Fibroblast of pulmonary artery (primary cell): ENCODE measurements at regions not wholly inside any gene's neighbourhood (a gene's known extent, or its start where the extent isn't known, plus 50 kb on each side); places are given as distances from the start of the nearest gene placed in this dataset.

Source experiments
- DNase-seq: peaks from one replicate; pipeline ENCODE4 v3.0.0-alpha.2; 2010; ENCODE audit warnings: low read depth
- H3K4me3 ChIP-seq: replicated peaks from 2 replicates; pipeline ENCODE4 v1.5.1; 2011; ENCODE audit warnings: low read depth, mild to moderate bottlenecking, control low read depth, low read length, moderate library complexity
- TF ChIP-seq, protein P1 (sequence below): IDR thresholded peaks from 2 replicates; pipeline ENCODE4 v1.5.1; 2011; ENCODE audit warnings: mild to moderate bottlenecking, control low read depth, low read length, inconsistent platforms; ENCODE audit errors: missing control alignments

DNA sequence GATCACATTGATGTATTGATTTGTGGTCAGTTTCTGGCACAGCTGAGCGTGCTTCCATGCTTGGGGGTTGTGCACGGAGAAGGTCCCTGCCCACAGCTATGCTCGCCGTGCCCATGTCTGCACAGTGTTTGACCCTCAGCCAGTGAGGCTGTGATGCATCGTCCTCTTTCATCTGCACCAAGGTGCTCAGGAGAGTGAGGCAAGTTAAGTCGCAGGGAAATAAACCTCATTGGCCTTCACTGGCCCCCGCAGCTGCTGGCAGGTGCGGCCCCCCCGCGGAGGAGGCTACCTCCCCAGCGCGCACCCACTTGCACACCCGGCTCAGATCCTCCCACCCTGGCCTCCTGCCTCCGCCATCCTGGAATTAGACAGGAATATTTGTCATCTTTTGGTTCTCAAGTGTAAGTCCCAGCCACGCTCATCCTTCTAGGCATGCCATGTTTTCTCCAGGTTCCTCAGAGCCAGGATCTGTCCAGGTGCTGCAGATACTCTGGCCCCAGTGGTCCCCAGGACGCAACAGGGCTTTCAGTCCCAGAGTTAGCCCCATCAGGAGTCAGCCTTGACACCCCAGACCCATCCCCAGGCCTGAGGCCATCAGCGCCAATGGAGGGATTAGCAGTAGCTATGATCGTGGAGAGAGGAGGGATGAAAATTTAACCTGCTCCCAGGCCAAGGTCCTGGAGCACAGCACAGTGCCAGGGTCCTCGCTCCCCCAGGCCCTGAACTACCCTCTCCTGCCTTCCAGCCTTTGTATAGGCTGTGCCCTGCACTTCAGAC lies 93.7 kb downstream of the OAT start:
- TF ChIP-seq, protein P1, sequence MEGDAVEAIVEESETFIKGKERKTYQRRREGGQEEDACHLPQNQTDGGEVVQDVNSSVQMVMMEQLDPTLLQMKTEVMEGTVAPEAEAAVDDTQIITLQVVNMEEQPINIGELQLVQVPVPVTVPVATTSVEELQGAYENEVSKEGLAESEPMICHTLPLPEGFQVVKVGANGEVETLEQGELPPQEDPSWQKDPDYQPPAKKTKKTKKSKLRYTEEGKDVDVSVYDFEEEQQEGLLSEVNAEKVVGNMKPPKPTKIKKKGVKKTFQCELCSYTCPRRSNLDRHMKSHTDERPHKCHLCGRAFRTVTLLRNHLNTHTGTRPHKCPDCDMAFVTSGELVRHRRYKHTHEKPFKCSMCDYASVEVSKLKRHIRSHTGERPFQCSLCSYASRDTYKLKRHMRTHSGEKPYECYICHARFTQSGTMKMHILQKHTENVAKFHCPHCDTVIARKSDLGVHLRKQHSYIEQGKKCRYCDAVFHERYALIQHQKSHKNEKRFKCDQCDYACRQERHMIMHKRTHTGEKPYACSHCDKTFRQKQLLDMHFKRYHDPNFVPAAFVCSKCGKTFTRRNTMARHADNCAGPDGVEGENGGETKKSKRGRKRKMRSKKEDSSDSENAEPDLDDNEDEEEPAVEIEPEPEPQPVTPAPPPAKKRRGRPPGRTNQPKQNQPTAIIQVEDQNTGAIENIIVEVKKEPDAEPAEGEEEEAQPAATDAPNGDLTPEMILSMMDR, result no peak
- H3K4me3 ChIP-seq, result no peak overlapping the region
- DNase-seq, result no peak

DNA sequence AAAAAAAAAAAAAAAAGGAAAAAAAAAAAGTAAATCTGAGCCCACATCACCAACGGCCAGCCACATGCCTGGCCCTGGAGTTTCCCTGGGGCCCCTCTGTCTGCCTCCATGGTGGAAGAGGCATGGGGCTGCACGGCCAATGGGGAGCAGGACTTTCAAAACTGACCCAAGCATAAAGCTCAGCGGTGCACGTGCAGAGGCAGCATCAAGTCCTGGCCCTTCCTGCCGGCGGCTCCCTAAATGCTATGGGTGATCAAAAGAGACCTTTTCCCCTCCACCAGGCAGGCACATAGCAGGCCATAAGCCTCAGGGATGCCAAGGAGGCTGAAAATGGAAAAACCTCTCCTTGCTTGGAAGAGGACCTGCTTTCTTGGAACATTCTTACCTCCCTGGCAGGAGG lies 94.3 kb downstream of the OAT start:
- H3K4me3 ChIP-seq, result no peak overlapping the region
- TF ChIP-seq, protein P1, result no peak
- no peak for DNase-seq

DNA sequence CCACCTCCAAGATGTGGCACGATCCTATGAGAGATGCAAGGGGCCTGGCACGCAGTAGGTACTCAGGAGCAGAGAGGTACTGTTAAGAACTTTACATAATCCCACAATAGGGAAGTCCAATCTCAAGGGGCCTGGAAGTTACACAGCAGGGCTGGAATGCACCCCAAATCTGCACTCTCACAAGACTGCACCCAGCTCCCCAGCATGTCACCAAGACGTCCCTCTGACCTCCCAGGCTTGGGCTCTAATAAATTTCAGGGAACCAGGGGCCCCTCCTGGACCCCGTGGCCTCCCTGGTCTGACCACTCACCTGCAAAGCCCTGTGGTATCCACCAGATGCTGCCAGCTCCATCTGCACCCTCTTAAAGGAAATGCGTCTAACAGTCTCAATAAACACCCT lies 94.9 kb downstream of the OAT start:
- H3K4me3 ChIP-seq, result no peak overlapping the region
- DNase-seq, result no peak
- TF ChIP-seq, protein P1, result no peak

DNA sequence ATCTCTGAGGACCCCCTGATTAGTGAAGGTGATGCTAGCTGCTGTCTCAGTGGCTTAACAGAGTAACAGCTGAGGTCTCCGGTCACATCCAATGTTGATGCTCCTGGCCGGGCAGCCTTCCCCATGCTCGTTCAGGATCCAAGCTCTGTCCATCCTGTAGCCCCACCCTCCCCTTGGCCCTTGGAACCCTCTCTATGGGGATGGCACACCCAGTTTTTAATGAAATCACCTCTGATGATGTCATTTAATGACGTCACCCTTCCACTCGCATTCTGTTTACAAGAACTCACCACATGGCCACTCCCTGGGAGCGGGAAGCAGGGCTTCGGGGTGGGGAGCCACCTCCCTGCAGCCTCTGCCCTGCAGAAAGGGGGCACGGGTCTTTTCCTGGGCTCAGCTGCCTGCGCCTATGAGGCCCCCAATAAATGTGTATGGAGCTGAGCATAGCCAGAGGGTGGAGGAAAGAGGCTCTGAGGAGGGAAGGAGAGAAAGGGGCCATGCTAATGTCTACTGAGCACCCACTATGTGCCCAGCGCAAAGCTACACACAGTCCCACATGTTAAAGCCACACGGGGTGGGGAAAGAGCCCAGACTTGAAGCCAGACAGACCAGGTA lies 95.5 kb downstream of the OAT start:
- TF ChIP-seq, protein P1, result no peak
- no peak overlapping the region for H3K4me3 ChIP-seq
- no peak for DNase-seq

DNA sequence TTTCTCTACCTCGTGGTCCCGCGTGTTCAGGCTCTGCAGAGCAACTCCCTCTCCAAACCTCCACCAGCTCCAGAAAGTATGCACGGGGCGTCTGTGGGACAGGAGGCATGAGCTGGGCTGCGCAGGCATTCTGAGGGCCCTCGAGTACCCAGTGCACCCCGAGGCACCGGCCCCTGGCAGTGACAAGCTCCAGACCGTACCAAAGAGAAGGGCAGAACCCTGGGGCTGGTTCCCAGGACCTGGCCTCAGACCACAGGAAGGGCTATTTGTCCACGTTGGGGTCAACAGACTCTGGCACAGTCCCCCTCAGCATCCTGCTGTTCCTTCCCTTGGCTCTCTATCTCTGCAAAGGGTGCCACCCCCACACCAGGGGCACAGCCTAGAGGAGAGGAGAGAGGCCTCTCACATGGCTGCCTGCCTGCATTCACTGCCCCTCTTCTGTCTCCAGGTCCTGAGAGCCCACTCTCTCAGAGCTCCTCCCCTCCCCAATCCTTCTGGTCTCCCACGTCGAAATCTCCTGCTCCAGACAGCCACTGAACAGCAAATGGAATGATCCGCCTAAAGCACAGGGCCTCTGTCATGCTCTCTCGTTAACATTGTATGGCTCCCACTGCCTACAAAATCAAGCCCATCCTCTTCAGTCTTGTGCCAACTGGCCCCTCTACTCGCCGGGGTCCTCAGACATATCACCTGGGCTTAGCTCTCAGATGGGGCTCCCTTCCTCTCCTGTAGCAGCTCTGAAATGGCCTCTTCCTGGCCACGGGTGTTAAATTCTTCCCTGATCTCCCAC lies 96.3 kb downstream of the OAT start:
- no peak overlapping the region for H3K4me3 ChIP-seq
- no peak for DNase-seq
- TF ChIP-seq, protein P1, result no peak

DNA sequence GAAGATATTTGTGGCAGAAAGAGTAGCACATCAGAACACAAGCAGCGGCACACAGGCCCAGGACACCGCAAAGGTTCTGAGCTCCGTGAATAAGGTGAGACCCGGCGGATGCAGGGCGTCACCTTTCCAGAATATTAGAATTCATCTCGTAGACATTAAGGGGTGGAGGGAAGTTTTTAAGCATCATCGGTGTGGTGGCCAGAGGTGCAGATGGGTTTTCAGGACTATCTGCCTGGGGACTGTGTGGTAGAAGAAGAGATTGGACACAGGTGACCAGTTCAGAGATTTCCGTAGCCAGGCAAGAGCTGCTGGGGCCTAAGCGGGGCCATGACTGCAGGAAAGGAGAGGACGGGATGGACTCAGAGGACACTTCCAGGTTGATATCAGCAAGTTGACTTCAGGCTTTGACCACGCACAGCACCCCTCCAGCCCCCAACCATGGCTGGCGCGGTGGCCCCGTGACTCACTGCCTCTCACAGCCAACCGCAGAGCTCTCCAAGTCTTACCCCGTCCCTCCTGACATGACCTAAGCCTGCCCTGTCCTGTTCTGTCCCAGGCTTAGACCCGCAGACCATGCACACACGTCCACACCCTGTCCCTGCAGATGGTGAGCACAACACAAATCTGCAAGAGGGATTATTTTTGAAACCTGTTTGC lies 97.2 kb downstream of the OAT start:
- TF ChIP-seq, protein P1, result no peak
- H3K4me3 ChIP-seq, result no peak overlapping the region
- DNase-seq, result no peak
